ENCODE measurements at regions not wholly inside any gene's neighbourhood (a gene's known extent, or its start where the extent isn't known, plus 50 kb on each side); places are given as distances from the start of the nearest gene placed in this dataset.

DNA sequence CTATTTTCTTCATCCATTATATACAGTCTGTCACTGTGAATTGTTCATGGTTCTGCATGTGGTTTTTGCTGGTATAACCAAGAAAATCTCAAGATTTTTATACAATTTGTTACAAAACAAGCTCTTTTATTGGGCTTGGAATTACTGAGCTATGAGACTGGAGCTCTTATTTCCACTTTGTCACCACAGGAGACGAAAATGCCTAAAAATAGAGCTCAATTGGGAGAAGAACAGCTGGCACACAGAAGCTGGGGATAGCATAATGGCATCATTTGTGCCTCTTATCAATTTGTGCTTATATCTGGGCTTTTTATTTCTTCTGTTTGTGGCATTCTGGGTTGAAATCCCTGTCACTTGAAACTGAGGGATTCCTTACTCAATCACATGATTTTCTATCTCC, 219.1 kb downstream of the CALCRL start:
- H3K4me1 ChIP-seq (ENCODE audit: control insufficient read depth in 1 of 2, insufficient read depth in 2 of 2, low read length in 2 of 2) = no peaks in the 10 kb centered on the region
- H3K4me2 ChIP-seq (ENCODE audit: low read length) = no peak overlapping the region
- no peaks in the 10 kb centered on the region for H3K79me1 ChIP-seq (ENCODE audit: low read length)
- H2BK12ac ChIP-seq (ENCODE audit: low read length) = no peak overlapping the region
- no CpG with 5 or more reads among the region's 1 CpG for WGBS (ENCODE audit: extremely low coverage, insufficient coverage, insufficient read length)
- no peaks in the 10 kb centered on the region for H3K9me3 ChIP-seq (ENCODE audit: insufficient read depth, low read depth, low read length)
- no peak overlapping the region for H3K14ac ChIP-seq (ENCODE audit: low read length)
- H4K12ac ChIP-seq (ENCODE audit: low read depth, low read length) = no peak overlapping the region
- no peak overlapping the region for H3K4me3 ChIP-seq (ENCODE audit: low read depth, low read length)
- H4K8ac ChIP-seq (ENCODE audit: low read depth, low read length) = no peak overlapping the region
- no peak overlapping the region for H2AK5ac ChIP-seq (ENCODE audit: low read length)
- no peak overlapping the region for H2BK5ac ChIP-seq (ENCODE audit: low read depth, low read length, poor library complexity)
- no peak overlapping the region for H3K9ac ChIP-seq (ENCODE audit: low read length)
- H3K36me3 ChIP-seq (ENCODE audit: control insufficient read depth in 1 of 2, insufficient read depth in 2 of 2, low read length in 2 of 2) = no peaks in the 10 kb centered on the region
- H3K23ac ChIP-seq (ENCODE audit: low read length) = no peak overlapping the region
- H2BK120ac ChIP-seq (ENCODE audit: insufficient read depth, low read length, poor library complexity) = no peak overlapping the region
- no peak overlapping the region for H3K27ac ChIP-seq (ENCODE audit: low read depth, low read length)
- H3K79me2 ChIP-seq (ENCODE audit: control insufficient read depth, insufficient read depth, low read length, poor library complexity) = no peaks in the 10 kb centered on the region
- no peak overlapping the region for H2AFZ ChIP-seq (ENCODE audit: insufficient read depth, low read length, poor library complexity)
- no peak overlapping the region for H4K91ac ChIP-seq (ENCODE audit: low read depth, low read length)
- H3K18ac ChIP-seq (ENCODE audit: low read length) = no peak overlapping the region
- H3K27me3 ChIP-seq (ENCODE audit: insufficient read depth, low read length) = no peaks in the 10 kb centered on the region
- H3K4ac ChIP-seq (ENCODE audit: low read depth, low read length) = no peak overlapping the region
- no peak for DNase-seq

GRCh38 chr2:187224989-187225388, 223.1 kb downstream of the CALCRL start:
- H2BK12ac ChIP-seq (ENCODE audit: low read length) = no peak overlapping the region
- no peak overlapping the region for H3K27ac ChIP-seq (ENCODE audit: low read depth, low read length)
- no peak overlapping the region for H3K4ac ChIP-seq (ENCODE audit: low read depth, low read length)
- no peak for DNase-seq
- H4K8ac ChIP-seq (ENCODE audit: low read depth, low read length) = no peak overlapping the region
- H4K12ac ChIP-seq (ENCODE audit: low read depth, low read length) = no peak overlapping the region
- H3K9me3 ChIP-seq (ENCODE audit: insufficient read depth, low read depth, low read length) = no peaks in the 10 kb centered on the region
- H2AK5ac ChIP-seq (ENCODE audit: low read length) = no peak overlapping the region
- H3K23ac ChIP-seq (ENCODE audit: low read length) = no peak overlapping the region
- no peaks in the 10 kb centered on the region for H3K79me1 ChIP-seq (ENCODE audit: low read length)
- H3K36me3 ChIP-seq (ENCODE audit: control insufficient read depth in 1 of 2, insufficient read depth in 2 of 2, low read length in 2 of 2) = no peaks in the 10 kb centered on the region
- H3K4me3 ChIP-seq (ENCODE audit: low read depth, low read length) = no peak overlapping the region
- H3K4me2 ChIP-seq (ENCODE audit: low read length) = no peak overlapping the region
- WGBS (ENCODE audit: extremely low coverage, insufficient coverage, insufficient read length) = no CpG with 5 or more reads among the region's 3 CpGs
- H3K14ac ChIP-seq (ENCODE audit: low read length) = no peak overlapping the region
- H3K4me1 ChIP-seq (ENCODE audit: control insufficient read depth in 1 of 2, insufficient read depth in 2 of 2, low read length in 2 of 2) = no peaks in the 10 kb centered on the region
- no peaks in the 10 kb centered on the region for H3K27me3 ChIP-seq (ENCODE audit: insufficient read depth, low read length)
- no peak overlapping the region for H2BK120ac ChIP-seq (ENCODE audit: insufficient read depth, low read length, poor library complexity)
- no peak overlapping the region for H3K18ac ChIP-seq (ENCODE audit: low read length)
- no peak overlapping the region for H2AFZ ChIP-seq (ENCODE audit: insufficient read depth, low read length, poor library complexity)
- no peak overlapping the region for H4K91ac ChIP-seq (ENCODE audit: low read depth, low read length)
- no peak overlapping the region for H2BK5ac ChIP-seq (ENCODE audit: low read depth, low read length, poor library complexity)
- H3K9ac ChIP-seq (ENCODE audit: low read length) = no peak overlapping the region
- H3K79me2 ChIP-seq (ENCODE audit: control insufficient read depth, insufficient read depth, low read length, poor library complexity) = no peaks in the 10 kb centered on the region

- DNase-seq = no peak
- Histone ChIP-seq H3K9me3 (ENCODE audit: insufficient read depth, low read depth, low read length) (no peaks in the 10 kb centered on the region), H3K9ac (ENCODE audit: low read length) (no peak overlapping the region), H3K79me2 (ENCODE audit: control insufficient read depth, insufficient read depth, low read length, poor library complexity) (no peaks in the 10 kb centered on the region), H3K23ac (ENCODE audit: low read length) (no peak overlapping the region), H2AK5ac (ENCODE audit: low read length) (no peak overlapping the region), H2BK12ac (ENCODE audit: low read length) (no peak overlapping the region), H3K14ac (ENCODE audit: low read length) (no peak overlapping the region), H2BK5ac (ENCODE audit: low read depth, low read length, poor library complexity) (no peak overlapping the region), H3K36me3 (ENCODE audit: control insufficient read depth in 1 of 2, insufficient read depth in 2 of 2, low read length in 2 of 2) (no peaks in the 10 kb centered on the region), H3K79me1 (ENCODE audit: low read length) (no peaks in the 10 kb centered on the region), H4K12ac (ENCODE audit: low read depth, low read length) (no peak overlapping the region), H3K18ac (ENCODE audit: low read length) (no peak overlapping the region), H3K4me1 (ENCODE audit: control insufficient read depth in 1 of 2, insufficient read depth in 2 of 2, low read length in 2 of 2) (no peaks in the 10 kb centered on the region), H3K27ac (ENCODE audit: low read depth, low read length) (no peak overlapping the region), H3K4me2 (ENCODE audit: low read length) (no peak overlapping the region), H3K27me3 (ENCODE audit: insufficient read depth, low read length) (no peaks in the 10 kb centered on the region), H3K4ac (ENCODE audit: low read depth, low read length) (no peak overlapping the region), H2AFZ (ENCODE audit: insufficient read depth, low read length, poor library complexity) (no peak overlapping the region), H4K91ac (ENCODE audit: low read depth, low read length) (no peak overlapping the region), H3K4me3 (ENCODE audit: low read depth, low read length) (no peak overlapping the region), H4K8ac (ENCODE audit: low read depth, low read length) (no peak overlapping the region), H2BK120ac (ENCODE audit: insufficient read depth, low read length, poor library complexity) (no peak overlapping the region)
- WGBS (ENCODE audit: extremely low coverage, insufficient coverage, insufficient read length) = no CpG with 5 or more reads among the region's 1 CpG
These were observed 228.0 kb downstream of the CALCRL start for GRCh38 chr2:187220071-187220470.

GRCh38 chr2:187215532-187216240, 232.4 kb downstream of the CALCRL start:
- no peak overlapping the region for H2BK5ac ChIP-seq (ENCODE audit: low read depth, low read length, poor library complexity)
- H3K4me1 ChIP-seq (ENCODE audit: control insufficient read depth in 1 of 2, insufficient read depth in 2 of 2, low read length in 2 of 2) = no peaks in the 10 kb centered on the region
- no peak overlapping the region for H3K9ac ChIP-seq (ENCODE audit: low read length)
- H3K14ac ChIP-seq (ENCODE audit: low read length) = no peak overlapping the region
- no peaks in the 10 kb centered on the region for H3K79me2 ChIP-seq (ENCODE audit: control insufficient read depth, insufficient read depth, low read length, poor library complexity)
- no peaks in the 10 kb centered on the region for H3K27me3 ChIP-seq (ENCODE audit: insufficient read depth, low read length)
- DNase-seq = no peak
- no peak overlapping the region for H2AK5ac ChIP-seq (ENCODE audit: low read length)
- no peak overlapping the region for H4K12ac ChIP-seq (ENCODE audit: low read depth, low read length)
- H3K36me3 ChIP-seq (ENCODE audit: control insufficient read depth in 1 of 2, insufficient read depth in 2 of 2, low read length in 2 of 2) = no peaks in the 10 kb centered on the region
- no peak overlapping the region for H4K8ac ChIP-seq (ENCODE audit: low read depth, low read length)
- no peak overlapping the region for H2BK12ac ChIP-seq (ENCODE audit: low read length)
- H3K4ac ChIP-seq (ENCODE audit: low read depth, low read length) = no peak overlapping the region
- no peaks in the 10 kb centered on the region for H3K9me3 ChIP-seq (ENCODE audit: insufficient read depth, low read depth, low read length)
- H3K79me1 ChIP-seq (ENCODE audit: low read length) = no peaks in the 10 kb centered on the region
- H4K91ac ChIP-seq (ENCODE audit: low read depth, low read length) = no peak overlapping the region
- H3K23ac ChIP-seq (ENCODE audit: low read length) = no peak overlapping the region
- no peak overlapping the region for H3K4me2 ChIP-seq (ENCODE audit: low read length)
- no peak overlapping the region for H3K27ac ChIP-seq (ENCODE audit: low read depth, low read length)
- H3K18ac ChIP-seq (ENCODE audit: low read length) = no peak overlapping the region
- H2BK120ac ChIP-seq (ENCODE audit: insufficient read depth, low read length, poor library complexity) = no peak overlapping the region
- no CpG with 5 or more reads among the region's 1 CpG for WGBS (ENCODE audit: extremely low coverage, insufficient coverage, insufficient read length)
- no peak overlapping the region for H3K4me3 ChIP-seq (ENCODE audit: low read depth, low read length)
- H2AFZ ChIP-seq (ENCODE audit: insufficient read depth, low read length, poor library complexity) = no peak overlapping the region
